GM12864 (cell line): ENCODE measurements at regions not wholly inside any gene's neighbourhood (a gene's known extent, or its start where the extent isn't known, plus 50 kb on each side); places are given as distances from the start of the nearest gene placed in this dataset.

ENCODE experiments used
- DNase-seq: peaks from one replicate; pipeline ENCODE4 v3.0.0-alpha.2; 2011; ENCODE audit warnings: low read depth
- H3K4me3 ChIP-seq: 2 replicates; pipeline ENCODE4 v1.5.1; 2011; ENCODE audit warnings: mild to moderate bottlenecking, low read depth, low read length, control low read depth
- TF ChIP-seq, protein P1 (sequence below): IDR thresholded peaks from 2 replicates; pipeline ENCODE4 v1.5.1; 2011; ENCODE audit warnings: low read depth, mild to moderate bottlenecking, moderate library complexity, low read length, control low read depth, inconsistent platforms; ENCODE audit errors: missing control alignments

- no peak overlapping the region for H3K4me3 ChIP-seq
- no peak for DNase-seq
- TF ChIP-seq, protein P1, sequence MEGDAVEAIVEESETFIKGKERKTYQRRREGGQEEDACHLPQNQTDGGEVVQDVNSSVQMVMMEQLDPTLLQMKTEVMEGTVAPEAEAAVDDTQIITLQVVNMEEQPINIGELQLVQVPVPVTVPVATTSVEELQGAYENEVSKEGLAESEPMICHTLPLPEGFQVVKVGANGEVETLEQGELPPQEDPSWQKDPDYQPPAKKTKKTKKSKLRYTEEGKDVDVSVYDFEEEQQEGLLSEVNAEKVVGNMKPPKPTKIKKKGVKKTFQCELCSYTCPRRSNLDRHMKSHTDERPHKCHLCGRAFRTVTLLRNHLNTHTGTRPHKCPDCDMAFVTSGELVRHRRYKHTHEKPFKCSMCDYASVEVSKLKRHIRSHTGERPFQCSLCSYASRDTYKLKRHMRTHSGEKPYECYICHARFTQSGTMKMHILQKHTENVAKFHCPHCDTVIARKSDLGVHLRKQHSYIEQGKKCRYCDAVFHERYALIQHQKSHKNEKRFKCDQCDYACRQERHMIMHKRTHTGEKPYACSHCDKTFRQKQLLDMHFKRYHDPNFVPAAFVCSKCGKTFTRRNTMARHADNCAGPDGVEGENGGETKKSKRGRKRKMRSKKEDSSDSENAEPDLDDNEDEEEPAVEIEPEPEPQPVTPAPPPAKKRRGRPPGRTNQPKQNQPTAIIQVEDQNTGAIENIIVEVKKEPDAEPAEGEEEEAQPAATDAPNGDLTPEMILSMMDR = no peak
Observed at GRCh38 chr3:90054311-90054710, 946.9 kb downstream of the EPHA3 start.

GRCh38 chr3:90055666-90056065 is 948.2 kb downstream of the EPHA3 start:
- no peak for DNase-seq
- TF ChIP-seq, protein P1 = no peak
- H3K4me3 ChIP-seq = no peak overlapping the region

DNA sequence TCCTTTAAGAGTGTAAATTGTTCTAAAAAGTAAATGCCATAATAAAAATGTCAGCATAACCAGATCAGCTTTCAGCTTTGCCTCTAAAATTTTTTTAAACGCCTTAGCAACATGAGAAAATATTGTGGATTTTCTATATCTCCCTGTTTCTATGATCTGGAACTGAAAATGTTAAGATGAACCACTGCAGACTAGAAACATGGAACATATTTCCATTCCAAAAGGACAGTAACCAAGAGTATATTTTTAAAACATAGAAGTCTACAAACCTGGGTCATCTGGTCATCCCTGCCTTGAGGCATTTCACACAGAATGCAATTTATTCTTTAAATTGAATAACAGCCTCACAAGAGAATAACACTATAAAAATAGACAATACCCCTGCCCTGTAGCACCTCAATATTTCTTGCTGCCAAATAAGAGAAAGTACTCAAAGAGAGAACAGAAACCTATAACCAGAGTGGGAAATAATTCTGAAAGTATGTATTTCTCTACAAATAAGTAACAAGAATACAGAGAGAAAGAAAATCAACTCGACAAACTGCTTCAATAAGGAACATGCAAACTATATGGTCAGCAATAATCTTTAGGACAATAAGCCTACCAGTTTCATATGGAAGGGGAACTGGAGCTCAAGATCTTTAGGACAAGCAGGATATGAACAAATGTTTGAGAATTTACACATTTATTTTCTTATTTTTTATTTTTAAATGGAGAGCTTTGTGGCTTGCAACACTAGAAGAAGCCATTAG is 949.0 kb downstream of the EPHA3 start:
- TF ChIP-seq, protein P1 = no peak
- no peak for DNase-seq
- H3K4me3 ChIP-seq = no peak overlapping the region

- no peak overlapping the region for H3K4me3 ChIP-seq
- DNase-seq = no peak
- TF ChIP-seq, protein P1 = no peak
Observed at GRCh38 chr3:90062016-90062415, 954.6 kb downstream of the EPHA3 start.

DNA sequence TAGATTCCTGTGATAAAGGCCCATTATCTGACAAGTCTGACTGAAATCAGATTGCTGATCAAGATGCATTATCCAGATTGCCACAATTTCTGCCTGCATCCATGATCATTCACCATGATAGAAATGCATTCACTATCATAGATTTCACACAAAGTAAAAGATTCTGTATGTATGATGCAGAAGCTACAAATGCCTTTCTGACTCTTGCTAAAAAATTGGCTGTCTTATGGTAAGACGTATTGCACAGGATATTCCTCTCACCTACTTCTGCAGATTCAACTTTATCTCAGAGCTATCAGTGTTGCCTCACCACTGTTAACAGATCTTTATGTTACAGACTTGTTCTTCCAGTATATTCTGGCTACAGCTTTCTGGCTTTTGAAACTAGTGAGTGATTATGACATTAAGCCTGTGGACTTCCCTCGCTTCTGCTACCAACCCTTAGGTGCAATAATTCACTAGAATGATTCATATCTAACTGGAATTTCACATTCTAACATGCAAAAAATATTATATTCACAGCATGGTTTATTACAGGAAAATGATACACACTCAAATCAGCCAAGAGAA is 955.3 kb downstream of the EPHA3 start:
- DNase-seq = no peak
- no peak overlapping the region for H3K4me3 ChIP-seq
- TF ChIP-seq, protein P1 = no peak

GRCh38 chr3:90068783-90069182 is 961.4 kb downstream of the EPHA3 start:
- no peak for DNase-seq
- no peak overlapping the region for H3K4me3 ChIP-seq
- TF ChIP-seq, protein P1 = no peak

GRCh38 chr3:90069748-90070147 is 962.3 kb downstream of the EPHA3 start:
- DNase-seq = no peak

More at GRCh38 chr3:90069748-90070147, 962.3 kb downstream of the EPHA3 start:
- no peak overlapping the region for H3K4me3 ChIP-seq
- TF ChIP-seq, protein P1 = no peak
